ENCODE measurements at regions not wholly inside any gene's neighbourhood (a gene's known extent, or its start where the extent isn't known, plus 50 kb on each side); places are given as distances from the start of the nearest gene placed in this dataset.
A peak's percentile ranks its signal among the peaks of the same experiment; 100 is the strongest.
"Not testable (repeated sequence)": the region's sequence is repeated elsewhere in the genome, so short reads cannot be mapped to it uniquely, and the experiment has no call there.

DNA sequence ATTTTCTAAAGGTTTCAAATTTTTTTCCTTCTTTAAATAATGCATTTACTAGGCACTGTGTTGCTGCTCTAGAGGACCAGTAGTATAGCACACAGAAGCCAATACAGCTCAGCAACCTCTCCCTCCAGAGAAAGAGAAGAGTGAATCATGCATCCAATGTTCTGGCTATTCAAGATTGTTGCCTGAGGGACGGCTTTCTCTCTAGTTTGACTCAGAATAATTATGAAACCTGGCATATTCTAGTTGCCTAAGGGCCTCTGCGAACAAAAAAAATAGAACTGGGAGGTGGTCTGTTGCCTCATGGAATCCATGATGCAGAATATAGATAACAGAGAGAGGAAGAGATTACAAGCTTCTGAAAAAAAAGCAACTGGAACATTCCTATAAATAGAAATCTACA is 1233.3 kb upstream of the PABPC4L start:
- DNase-seq = no peak

DNA sequence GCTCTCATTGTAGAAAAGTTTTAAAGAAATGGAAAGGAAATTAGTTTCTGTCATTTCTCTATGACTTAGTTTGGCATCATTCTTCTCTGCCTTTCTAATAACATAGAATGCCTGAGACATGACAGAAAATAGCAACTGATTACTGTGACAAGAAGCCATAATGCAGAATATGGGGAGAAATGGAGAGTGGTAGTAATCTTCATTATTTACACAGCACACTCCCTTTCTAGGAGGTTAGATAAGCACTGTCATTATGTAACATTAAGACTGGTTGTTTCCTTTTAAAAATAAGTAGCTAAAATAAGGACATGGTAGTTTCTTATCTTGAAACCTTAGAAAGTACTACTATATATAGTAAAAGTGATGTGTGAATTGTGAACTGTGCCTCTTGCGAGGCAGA is 1227.9 kb upstream of the PABPC4L start:
- no peak for DNase-seq

DNA sequence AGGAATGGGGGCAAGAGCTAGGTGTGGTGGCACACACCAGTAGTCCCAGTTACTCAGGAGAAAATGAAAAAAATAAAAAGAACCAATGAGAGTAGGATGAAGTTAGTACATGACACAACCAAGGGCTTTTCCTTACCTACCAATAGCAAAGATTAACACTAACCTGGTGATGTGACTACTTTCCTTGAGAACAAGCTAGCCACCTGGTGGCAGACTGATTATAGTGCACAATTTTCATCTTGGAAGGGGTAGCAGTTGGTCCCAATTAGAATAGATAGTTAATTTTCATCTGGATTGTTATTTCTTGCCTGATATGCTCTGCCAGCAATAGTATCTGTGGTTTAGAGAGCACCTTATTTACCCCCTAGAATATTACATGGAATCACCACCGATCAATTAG is 1216.8 kb upstream of the PABPC4L start:
- DNase-seq = peak; percentile 16

DNA sequence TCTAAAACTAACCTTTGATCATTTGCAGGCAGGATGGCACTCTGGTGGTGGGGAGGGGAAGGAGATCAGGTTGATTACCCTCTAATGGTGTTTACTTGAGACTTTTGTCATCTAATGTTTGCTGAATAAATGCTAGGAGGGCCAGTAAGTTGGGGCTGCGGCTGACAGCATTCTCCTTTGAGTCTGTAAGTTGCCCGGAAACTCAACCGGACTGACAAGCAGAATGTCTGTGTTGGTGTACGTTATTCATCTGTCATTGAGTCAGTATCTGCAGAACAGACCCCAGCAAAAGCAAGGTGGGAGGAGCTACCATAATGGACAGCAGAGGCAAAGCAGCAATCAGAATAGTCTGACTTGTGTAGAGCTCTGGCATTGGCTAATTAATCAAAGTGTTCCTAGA is 1210.6 kb upstream of the PABPC4L start:
- no peak for DNase-seq

DNA sequence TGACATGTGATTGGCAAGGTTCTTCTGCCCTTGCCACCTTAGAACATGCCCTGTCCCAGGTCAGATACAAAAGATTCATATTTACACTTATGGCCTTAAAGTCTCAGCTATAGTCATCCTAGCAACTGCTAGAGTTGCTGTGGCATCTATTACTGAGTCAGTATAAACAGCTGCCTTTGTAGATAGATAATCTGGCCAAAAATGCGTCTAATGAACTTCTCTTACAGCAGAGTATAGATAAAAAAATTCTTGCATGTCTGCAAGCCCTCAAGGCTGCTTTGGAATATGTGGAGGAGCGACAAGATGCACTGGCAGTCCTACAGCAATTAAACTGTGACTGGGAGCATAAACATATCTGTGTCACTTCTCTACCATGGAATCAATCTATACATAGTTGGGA is 1209.7 kb upstream of the PABPC4L start:
- DNase-seq = no peak

DNA sequence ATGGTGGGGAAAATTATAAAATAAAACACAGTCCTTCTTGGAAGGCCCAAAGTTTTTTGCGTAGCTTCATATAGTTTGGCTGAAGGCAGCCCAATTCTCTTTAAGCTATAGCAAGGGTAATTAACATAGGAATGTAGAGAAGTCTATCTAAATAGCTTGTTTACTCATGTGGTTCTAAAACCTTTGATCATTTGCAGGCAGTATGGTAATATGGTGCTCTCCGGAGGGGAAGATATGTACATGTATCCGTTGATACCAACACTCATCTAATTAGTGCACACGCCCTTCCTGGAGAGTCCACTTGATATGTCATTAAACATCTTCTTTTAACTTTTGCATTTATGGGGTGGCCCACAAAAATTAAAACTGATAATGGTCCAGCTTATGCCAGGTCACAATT is 1207.7 kb upstream of the PABPC4L start:
- DNase-seq = not testable (repeated sequence)

DNA sequence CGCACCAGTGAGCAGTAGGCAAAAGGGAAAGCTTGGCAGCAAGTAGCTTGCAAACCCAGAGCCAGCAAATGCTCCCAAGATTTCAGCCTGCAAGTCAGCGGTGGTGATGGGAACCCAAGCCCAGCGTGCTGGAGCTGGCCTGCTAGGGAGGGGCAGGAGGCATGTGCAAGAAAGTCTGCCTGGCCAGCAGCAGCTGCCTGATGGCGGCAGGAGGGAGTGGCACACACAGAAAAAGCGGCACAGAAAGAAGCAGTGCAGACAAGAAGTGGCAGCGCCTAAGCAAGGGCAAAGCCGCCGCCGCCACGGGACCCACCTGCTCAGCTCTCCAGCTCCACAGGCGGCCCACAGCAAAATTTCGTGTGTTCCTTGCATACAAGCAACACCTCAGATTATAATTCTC is 1206.5 kb upstream of the PABPC4L start:
- DNase-seq = no peak

DNA sequence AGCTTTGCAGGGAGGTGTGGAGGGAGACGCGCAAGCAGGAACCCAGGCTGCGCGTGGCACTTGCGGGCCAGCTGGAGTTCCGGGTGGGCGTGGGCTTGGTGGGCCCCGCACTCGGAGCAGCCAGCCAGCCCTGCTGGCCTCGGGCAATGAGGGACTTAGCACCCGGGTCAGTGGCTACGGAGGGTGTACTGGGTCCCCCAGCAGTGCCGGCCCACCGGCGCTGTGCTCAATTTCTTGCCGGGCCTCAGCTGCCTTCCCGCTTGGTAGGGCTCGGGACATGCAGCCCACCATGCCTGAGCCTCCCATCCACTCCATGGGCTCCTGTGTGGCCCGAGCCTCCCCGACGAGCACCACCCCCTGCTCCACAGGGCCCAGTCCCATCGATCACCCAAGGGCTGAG is 1205.0 kb upstream of the PABPC4L start:
- DNase-seq = not testable (repeated sequence)

DNA sequence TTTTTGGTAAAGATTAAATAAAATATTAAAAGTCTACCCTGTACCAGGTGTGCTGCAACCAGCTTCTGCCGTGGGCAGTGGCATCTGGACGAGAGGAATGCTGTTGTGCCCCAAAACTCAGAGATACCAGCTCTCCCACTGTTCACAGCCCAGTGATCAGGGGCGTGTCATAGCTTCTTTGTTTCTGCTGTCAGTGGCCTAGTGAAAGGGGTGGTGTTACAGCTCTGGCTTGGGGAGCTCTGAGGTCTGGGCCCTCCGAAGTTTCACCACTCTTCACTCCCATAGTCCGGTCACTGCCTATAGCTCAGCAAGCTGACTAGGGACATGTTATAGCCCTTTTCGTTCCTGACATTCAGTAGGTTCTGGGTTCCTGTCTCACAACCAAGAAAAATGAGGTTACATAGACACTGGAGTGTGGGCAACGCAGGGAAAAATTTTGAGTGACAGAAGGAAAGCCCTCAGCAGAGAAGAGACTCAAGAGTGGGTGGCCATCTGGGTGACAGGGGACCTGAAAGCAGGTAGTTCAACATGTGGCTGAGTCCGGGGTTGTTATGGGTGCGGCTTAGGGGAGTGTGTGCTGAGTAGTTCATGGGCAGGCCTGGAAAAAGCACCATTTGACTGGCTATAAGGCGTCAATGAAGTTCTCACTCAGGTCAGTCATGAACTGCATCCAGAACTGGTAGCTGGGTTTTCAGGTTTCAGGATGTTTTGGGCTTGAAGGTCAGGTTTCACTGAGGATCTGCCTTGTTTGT is 1184.4 kb upstream of the PABPC4L start:
- DNase-seq = no peak

DNA sequence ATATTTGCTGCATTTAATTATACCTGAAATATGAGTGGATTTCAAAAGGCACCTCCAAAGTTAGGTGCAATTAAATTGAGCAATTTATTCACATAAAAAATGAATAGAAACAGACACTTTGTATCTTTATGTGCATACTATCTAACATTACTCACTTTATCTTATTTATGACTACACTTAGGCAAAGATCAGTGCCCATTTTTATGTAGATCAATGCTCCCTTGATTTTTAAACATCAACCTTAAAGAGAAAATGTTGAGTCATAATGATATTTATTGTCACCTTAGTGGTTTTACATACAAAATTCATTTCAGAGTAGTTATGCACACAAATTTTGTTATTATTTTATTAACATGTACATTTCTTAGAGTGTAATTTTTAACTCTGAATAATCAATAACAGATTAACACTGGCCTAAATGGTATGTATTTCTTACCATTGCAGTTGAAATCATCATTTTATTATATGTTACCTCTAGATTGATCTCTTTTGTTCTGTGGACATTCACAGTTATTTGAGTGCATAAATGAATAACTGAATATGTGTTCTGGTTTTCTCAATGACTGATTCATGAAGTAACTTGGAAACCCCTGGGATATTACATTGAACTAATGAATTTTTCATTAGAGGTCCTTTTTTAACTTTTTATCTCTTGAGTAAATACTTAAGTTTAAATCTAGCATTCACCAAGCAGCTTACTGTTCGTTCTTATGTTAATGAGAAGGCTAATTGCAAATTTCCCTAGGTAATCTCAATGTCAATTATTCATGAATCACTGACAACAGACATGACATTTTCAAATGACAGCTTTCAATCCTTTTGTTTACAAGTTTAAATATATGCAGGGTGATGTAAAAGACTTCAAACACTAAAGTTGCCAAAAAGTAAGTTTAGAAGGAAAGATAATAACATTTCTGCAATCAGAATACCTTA is 1182.0 kb upstream of the PABPC4L start:
- DNase-seq = no peak

DNA sequence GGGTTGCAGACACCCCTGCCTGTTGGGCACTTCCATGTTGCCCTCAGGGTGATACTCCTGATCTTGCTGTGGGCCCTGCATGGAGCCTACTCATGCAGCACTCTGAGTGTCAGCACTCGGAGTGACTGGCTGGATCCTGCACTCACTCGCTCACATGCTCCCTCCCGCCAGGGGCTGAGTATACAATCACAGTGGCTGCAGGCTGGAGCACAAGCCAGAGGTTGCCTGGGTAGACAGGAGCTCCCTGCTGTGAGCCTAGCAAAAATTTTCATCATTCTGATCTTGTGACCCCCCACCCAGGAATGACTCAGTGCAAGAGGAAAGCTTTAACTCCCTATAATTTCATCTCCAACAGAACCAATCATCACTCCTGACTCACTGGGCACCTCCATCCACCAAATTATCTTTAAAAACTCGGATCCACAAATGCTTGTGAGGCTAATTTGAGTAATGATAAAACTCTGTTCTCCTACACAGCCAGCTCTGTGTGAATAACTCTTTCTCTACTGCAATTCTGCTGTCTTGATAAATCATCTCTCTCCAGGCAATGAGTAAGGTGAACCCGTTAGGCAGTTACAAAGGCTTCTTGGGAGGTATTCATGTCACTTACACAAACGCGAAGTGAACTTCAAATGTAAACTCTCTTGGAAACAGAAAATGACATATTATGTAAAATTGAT is 1180.8 kb upstream of the PABPC4L start:
- DNase-seq = no peak

DNA sequence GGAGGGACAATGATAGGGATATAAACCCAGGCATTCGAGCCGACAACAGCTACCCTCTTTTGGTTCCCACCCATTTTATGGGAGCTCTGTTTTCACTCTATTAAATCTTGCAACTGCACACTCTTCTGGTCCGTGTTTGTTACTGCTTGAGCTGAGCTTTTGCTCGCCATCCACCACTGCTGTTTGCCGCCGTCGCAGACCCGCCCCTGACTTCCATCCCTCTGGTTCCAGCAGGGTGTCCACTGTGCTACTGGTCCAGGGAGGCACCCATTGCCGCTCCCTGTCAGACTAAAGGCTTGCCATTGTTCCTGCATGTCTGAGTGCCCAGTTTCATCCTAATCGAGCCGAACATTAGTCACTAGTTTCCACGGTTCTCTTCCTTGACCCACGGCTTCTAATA is 1170.5 kb upstream of the PABPC4L start:
- DNase-seq = no peak

DNA sequence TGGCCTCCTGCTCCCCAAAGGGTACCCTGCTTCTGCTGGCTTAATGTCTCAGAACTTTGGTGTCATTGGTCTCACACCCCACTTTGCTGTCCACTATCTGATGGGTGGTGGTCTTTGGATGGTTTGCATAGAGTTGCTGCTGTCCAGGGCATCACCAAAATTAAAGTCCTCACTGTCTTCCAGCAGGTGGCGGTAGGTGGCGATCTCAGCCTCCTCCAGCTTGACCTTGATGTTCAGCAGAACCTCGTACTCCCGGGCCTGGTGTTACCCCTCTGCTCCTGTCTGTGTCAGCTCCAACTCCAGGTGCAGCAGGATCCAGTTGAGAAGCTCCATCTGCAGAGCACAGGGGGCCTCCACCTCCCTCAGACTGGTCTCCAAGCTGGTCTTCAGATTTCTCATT is 1169.5 kb upstream of the PABPC4L start:
- DNase-seq = peak; percentile 24

DNA sequence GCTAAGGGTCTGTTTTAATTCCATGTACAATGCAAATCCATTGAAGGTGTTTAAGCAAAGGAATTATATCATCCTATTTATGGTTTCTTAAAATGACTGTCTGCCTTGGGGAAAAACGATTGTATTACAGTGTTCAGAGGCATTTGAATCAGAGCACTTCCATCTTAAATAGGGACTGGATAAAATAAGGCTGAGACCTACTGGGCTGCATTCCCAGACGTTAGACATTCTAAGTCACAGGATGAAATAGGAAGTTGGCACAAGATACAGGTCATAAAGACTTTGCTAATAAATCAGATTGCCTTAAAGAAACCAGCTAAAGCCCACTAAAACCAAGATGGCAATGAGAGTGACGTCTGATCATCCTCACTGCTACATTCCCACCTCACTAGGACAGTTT is 1167.2 kb upstream of the PABPC4L start:
- no peak for DNase-seq

DNA sequence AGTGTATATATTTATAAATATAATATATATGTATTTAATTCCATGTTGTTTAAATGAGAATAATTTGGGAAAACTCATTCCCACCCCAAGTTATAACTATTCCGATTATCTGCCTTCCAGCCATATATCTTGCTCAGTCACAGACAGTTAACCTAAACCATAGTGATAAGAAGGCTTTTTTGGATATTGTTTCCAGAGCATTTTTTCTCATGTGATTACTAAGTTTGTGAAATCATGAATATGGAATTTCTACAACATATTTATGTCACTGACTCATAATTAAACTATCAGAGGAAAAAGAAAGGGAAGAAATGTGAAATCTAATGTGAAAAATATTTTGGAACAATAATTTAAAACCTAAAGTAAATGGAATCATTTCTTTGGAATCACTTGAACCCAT is 1163.5 kb upstream of the PABPC4L start:
- no peak for DNase-seq

DNA sequence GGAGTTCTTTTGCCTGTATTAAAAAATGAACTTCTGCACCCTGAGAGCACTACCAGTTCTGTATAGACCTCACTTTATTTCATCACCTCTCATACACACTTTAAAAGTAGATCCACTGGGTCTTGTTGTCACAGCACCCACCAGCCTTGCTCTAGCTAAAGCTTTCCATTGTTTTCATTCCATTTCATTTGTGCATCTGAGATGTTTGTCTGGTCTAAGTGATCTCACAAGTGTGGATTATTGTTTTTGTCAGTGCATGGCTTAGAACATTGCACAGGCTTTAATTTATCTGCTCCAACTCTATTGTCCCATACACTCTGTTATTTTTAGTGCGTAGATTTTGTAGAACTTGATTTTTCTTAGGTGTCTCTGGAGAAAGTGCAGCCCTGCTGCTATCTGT is 1157.5 kb upstream of the PABPC4L start:
- no peak for DNase-seq

DNA sequence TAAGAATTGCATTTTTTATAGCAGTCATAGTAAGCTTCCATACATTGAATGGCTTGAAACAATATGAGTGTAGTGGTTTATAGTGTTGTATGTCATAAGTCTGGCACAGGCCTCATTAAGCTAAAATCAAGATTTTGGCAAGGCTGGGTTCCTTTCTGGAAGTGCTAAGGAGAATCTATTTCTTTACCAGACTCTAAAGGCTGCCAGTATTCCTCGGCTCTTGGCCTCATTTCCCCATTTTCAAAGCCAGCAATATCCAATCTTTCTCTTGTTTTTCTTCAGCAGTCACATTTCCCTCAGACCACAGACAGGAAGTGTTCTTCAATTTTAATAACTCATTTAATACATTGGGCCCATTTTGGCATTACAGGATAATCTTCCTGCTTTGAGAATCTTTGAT is 1155.5 kb upstream of the PABPC4L start:
- DNase-seq = no peak

DNA sequence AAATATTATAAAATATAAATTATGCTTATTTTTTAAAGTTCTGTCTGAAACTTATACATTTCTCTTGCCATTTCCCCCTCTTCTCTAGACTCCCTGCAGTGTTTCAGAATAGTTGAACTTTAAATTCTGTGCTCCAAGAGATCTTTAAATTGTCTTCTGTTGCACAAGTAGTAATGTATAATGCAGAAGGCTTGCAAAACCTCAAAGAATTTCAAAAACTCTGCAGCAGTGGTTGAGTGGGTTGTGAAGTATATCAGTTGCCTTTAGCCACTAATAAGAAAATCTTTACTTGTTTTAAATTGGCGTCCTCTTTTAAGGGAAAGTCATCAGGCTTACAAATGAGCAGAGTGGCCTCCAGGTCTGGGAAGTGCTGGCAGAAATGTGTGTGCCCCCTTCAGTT is 1153.3 kb upstream of the PABPC4L start:
- no peak for DNase-seq

DNA sequence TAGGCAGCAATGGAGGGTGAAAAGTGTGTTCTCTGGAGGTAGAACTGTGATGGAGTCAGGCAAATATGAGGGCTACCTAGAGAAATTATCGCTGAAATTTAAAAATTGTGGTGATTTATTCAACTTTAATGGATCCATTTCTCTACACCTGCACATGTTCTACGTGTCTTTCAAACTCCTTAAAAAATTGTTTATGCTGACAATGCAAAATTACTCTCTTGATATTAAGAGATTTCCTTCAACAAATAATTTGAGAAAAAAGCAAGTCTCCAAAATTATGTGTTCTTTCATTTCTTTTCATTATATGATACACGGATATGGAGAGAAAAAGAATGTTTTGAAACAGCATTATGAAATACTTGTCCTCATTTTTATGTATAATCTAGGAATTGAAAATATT is 1151.4 kb upstream of the PABPC4L start:
- DNase-seq = no peak

DNA sequence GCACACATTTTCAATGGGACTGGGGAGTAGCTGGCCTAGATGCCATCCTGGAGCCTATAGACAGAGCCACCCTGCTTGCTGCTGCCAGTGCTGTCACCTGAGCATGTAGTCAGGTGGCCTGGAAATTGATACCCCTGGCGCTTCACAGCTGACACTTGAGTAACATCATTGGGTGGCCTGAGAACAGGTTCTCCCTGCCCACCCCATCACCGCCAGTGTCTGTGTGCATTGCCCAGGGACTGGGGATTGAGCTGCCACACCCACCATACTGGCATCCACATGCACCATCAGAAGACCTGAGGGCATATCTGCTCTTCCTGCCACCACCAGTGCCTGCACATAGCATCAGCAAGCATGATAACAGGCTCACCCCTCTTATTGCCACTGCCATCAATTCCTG is 1142.9 kb upstream of the PABPC4L start:
- DNase-seq = no peak

DNA sequence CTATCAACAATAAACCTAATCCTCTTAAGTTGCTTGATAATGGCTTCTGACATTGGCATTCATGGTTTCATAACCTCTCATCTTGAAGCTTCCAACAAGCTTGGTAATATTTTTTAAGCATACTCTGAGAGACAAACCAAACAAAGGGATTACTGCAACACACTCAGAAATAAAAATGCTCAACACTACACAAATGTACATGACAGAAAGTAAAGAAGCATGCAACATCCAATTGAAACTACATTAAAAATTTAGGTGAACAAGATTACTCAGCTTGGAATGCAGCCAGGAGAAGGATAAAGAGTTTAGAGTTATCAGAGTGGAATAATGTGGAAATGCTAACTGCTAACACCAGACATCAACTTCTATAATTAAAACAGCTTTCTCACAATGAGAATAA is 1136.6 kb upstream of the PABPC4L start:
- DNase-seq = no peak

DNA sequence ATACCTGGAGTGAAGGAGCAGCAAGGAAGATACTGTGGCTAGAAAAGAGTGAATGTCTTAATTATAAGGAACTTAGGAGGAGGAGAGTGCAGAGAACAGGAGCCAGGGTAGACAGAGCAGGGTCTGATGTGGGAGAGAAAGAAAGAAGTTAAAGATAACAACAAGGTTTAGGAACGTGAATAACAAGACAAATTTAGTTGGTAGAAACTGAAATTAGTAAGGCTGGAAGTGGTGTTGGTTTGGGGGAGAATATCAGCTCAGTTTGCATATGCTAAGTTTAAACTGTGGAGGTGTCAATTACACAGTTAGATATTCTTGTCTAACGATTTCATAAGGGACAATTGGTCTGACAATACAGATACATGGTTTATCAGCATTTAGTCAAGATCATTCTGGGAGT is 1123.7 kb upstream of the PABPC4L start:
- DNase-seq = no peak

DNA sequence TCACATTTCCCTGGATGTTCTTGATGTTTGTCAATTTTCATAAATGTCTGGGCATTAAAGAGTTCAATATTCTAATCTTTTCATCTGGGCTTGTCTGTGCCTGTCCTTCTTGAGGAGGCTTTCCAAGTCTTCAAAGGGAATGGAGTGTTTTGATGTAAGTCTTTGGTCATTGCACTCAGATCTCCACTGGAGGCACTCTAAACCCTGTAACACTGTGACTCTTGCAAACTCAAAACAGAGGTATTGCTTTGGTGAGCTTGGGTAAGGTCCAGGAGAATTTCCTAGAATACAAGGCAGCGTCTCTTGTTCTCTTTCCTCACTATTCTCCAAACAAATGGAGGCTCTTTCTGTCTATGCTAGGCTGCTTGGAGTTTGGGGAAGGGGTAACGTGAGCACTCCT is 1118.1 kb upstream of the PABPC4L start:
- no peak for DNase-seq

DNA sequence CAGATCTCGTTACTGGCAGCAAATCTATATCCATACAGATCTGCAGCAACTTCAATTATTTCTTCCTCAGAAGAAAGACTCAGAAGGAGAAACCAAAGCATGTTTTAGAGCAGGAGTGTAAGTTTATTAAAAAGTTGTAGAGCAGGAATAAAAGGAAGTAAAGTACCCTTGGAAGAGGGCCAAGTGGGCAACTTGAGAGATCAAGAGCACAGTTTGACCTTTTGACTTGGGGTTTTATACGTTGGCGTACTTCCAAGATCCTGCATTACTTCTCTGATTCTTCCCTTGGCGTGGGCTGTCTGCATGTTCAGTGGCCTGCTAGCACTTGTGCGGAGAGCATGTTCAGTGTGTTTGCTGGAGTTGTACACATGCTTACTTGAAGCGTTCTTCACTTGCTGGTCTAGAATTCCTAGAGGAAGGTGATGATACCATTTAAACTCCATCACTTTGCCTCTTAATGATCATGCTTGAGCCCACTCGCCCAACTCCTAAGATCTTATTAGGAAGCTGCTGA is 1114.7 kb upstream of the PABPC4L start:
- DNase-seq = peak; percentile 3
